AG09309 (cell line): ENCODE measurements at regions not wholly inside any gene's neighbourhood (a gene's known extent, or its start where the extent isn't known, plus 50 kb on each side); places are given as distances from the start of the nearest gene placed in this dataset.

Experiments
- DNase-seq: peaks from one replicate; pipeline ENCODE4 v3.0.0-alpha.2; 2010; ENCODE audit warnings: low read depth
- H3K4me3 ChIP-seq: 2 replicates; pipeline ENCODE4 v1.5.1; 2011; ENCODE audit warnings: mild to moderate bottlenecking, low read depth, low read length, moderate library complexity; ENCODE audit not compliant: control insufficient read depth
- TF ChIP-seq, protein P1 (sequence below): IDR thresholded peaks from 2 replicates; pipeline ENCODE4 v1.5.1; 2011; ENCODE audit warnings: mild to moderate bottlenecking, low read depth, low read length, inconsistent platforms; ENCODE audit not compliant: insufficient read depth, control insufficient read depth; ENCODE audit errors: missing control alignments

GRCh38 chr7:26476271-26476670 is 184.6 kb downstream of the SNX10 start:
- no peak overlapping the region for H3K4me3 ChIP-seq
- TF ChIP-seq, protein P1, sequence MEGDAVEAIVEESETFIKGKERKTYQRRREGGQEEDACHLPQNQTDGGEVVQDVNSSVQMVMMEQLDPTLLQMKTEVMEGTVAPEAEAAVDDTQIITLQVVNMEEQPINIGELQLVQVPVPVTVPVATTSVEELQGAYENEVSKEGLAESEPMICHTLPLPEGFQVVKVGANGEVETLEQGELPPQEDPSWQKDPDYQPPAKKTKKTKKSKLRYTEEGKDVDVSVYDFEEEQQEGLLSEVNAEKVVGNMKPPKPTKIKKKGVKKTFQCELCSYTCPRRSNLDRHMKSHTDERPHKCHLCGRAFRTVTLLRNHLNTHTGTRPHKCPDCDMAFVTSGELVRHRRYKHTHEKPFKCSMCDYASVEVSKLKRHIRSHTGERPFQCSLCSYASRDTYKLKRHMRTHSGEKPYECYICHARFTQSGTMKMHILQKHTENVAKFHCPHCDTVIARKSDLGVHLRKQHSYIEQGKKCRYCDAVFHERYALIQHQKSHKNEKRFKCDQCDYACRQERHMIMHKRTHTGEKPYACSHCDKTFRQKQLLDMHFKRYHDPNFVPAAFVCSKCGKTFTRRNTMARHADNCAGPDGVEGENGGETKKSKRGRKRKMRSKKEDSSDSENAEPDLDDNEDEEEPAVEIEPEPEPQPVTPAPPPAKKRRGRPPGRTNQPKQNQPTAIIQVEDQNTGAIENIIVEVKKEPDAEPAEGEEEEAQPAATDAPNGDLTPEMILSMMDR = no peak
- no peak for DNase-seq

GRCh38 chr7:26477381-26477990 is 185.8 kb downstream of the SNX10 start:
- no peak for DNase-seq
- no peak overlapping the region for H3K4me3 ChIP-seq
- TF ChIP-seq, protein P1 = no peak

DNA sequence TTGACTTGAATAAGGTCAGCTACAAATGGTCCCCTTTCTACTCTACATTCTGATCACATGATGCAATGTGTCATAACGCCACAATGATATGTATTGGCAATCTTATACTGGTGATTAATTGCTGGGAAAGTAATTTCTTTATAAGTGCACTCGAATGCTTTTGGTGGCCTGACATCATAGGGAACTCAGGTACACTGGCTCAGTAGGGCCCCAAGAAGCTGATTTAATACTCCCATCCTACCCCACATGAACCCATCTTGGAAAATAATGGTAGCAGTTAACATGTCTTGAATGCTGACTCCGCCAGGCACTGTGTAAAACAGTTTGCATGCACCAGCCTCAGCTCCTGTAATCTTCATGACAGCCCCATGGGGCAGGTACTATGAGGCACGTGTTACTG is 186.9 kb downstream of the SNX10 start:
- TF ChIP-seq, protein P1 = no peak
- DNase-seq = no peak
- H3K4me3 ChIP-seq = no peak overlapping the region

DNA sequence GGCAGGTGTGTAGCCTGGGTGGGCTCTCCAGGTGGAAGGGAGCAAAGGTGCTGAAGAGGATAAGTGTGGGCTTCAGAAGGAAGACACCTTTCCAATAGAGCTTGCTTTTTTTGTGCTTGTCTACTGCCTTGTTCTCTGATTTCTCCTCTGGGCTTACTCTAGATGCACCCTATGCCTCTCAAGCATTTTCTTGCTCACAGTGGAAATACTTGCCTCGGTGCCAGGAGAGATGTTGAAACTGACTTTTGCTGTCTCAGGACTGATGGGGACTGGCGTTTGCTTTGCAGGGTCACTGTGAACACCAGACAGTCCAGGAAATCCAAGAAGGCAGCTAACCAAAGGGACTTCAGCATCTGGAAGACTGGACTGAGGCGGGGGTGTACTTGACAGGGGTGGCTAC is 187.9 kb downstream of the SNX10 start:
- DNase-seq = no peak
- no peak overlapping the region for H3K4me3 ChIP-seq
- TF ChIP-seq, protein P1 = no peak

GRCh38 chr7:26480156-26480555 is 188.5 kb downstream of the SNX10 start:
- no peak overlapping the region for H3K4me3 ChIP-seq
- TF ChIP-seq, protein P1 = no peak
- DNase-seq = no peak

DNA sequence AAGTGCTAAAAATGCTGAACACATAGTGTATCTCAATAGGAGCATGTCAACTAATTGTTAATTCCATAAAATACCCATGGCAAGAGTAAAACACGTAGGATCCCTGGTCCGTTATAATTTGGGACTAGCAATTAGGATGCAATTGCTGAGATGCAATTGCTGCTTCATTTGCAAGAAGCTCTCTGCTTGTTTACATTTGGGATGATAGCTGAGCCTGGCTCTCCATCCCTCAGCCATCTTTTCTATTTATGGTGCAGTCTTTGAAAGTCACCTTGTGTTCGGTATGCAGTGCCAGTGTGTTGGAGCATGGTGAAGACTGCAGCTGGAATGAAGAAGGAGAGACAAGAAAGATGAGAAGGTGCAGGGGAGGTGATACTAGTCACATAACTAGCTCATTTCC is 191.3 kb downstream of the SNX10 start:
- DNase-seq = no peak
- no peak overlapping the region for H3K4me3 ChIP-seq
- TF ChIP-seq, protein P1 = no peak

GRCh38 chr7:26483843-26484242 is 192.2 kb downstream of the SNX10 start:
- TF ChIP-seq, protein P1 = no peak
- no peak overlapping the region for H3K4me3 ChIP-seq
- DNase-seq = no peak
